Hepatocyte (in vitro differentiated cells): ENCODE measurements at regions not wholly inside any gene's neighbourhood (a gene's known extent, or its start where the extent isn't known, plus 50 kb on each side); places are given as distances from the start of the nearest gene placed in this dataset.

ENCODE experiments used
- DNase-seq: peaks from one replicate; pipeline ENCODE4 v3.0.0-alpha.2; 2016; ENCODE audit warnings: low spot score
- H2AFZ ChIP-seq: fragments of 200-600 bp; sonication (generic); 2 replicates; pipeline ENCODE4 v1.6.0; 2016; ENCODE audit warnings: antibody characterized with exemption, mild to moderate bottlenecking
- H3K27ac ChIP-seq: fragments of 200-600 bp; sonication (generic); 2 replicates; pipeline ENCODE4 v1.5.1; 2016; ENCODE audit warnings: mild to moderate bottlenecking
- H3K27me3 ChIP-seq: fragments of 200-600 bp; sonication (generic); 2 replicates; pipeline ENCODE4 v1.6.1; 2016
- H3K36me3 ChIP-seq: fragments of 200-600 bp; sonication (generic); replicated peaks from 2 replicates; pipeline ENCODE4 v1.5.1; 2016; ENCODE audit warnings: low read depth; ENCODE audit not compliant: insufficient read depth
- H3K4me1 ChIP-seq: fragments of 200-600 bp; sonication (generic); 2 replicates; pipeline ENCODE4 v1.5.1; 2016; ENCODE audit warnings: mild to moderate bottlenecking, moderate library complexity; ENCODE audit not compliant: insufficient read depth
- H3K4me2 ChIP-seq: fragments of 200-600 bp; sonication (generic); 2 replicates; pipeline ENCODE4 v1.6.0; 2016
- H3K4me3 ChIP-seq: fragments of 200-600 bp; sonication (generic); 2 replicates; pipeline ENCODE4 v1.5.1; 2016; ENCODE audit warnings: mild to moderate bottlenecking
- H3K79me2 ChIP-seq: fragments of 200-600 bp; sonication (generic); 2 replicates; pipeline ENCODE4 v1.6.0; 2017; ENCODE audit warnings: mild to moderate bottlenecking
- H3K9me2 ChIP-seq: fragments of 200-600 bp; sonication (generic); replicated peaks from 2 replicates; pipeline ENCODE4 v1.6.0; 2017; ENCODE audit warnings: mild to moderate bottlenecking; ENCODE audit not compliant: insufficient read depth
- H3K9me3 ChIP-seq: fragments of 200-600 bp; sonication (generic); 2 replicates; pipeline ENCODE4 v1.5.1; 2016; ENCODE audit warnings: low read depth, mild to moderate bottlenecking
- H4K20me1 ChIP-seq: fragments of 200-600 bp; sonication (generic); 2 replicates; pipeline ENCODE4 v1.6.0; 2016; ENCODE audit warnings: mild to moderate bottlenecking; ENCODE audit not compliant: insufficient read depth, poor library complexity, severe bottlenecking
- EZH2 ChIP-seq: fragments of 200-600 bp; sonication (generic); IDR thresholded peaks from 2 replicates; pipeline ENCODE4 v1.6.1; 2016; ENCODE audit warnings: antibody characterized with exemption, mild to moderate bottlenecking, borderline replicate concordance
- EZH2phosphoT487 ChIP-seq: fragments of 200-600 bp; sonication (generic); IDR thresholded peaks from one replicate; pipeline ENCODE4 v1.6.1; 2018; ENCODE audit warnings: antibody characterized with exemption, mild to moderate bottlenecking, low read depth, moderate library complexity; ENCODE audit not compliant: unreplicated experiment, severe bottlenecking
- WGBS: methylation state at CpG from one replicate; pipeline ENCODE4 v1.1.6; 2016; ENCODE audit warnings: low lambda C conversion rate; ENCODE audit errors: missing lambda C conversion rate; 5-methylcytosine and 5-hydroxymethylcytosine counted together
- TF ChIP-seq, protein P1 (sequence below): fragments of 200-600 bp; sonication (generic); IDR thresholded peaks from 2 replicates; pipeline ENCODE4 v1.5.1; 2016; ENCODE audit warnings: antibody characterized with exemption, mild to moderate bottlenecking; ENCODE audit not compliant: poor library complexity

- TF ChIP-seq, protein P1, sequence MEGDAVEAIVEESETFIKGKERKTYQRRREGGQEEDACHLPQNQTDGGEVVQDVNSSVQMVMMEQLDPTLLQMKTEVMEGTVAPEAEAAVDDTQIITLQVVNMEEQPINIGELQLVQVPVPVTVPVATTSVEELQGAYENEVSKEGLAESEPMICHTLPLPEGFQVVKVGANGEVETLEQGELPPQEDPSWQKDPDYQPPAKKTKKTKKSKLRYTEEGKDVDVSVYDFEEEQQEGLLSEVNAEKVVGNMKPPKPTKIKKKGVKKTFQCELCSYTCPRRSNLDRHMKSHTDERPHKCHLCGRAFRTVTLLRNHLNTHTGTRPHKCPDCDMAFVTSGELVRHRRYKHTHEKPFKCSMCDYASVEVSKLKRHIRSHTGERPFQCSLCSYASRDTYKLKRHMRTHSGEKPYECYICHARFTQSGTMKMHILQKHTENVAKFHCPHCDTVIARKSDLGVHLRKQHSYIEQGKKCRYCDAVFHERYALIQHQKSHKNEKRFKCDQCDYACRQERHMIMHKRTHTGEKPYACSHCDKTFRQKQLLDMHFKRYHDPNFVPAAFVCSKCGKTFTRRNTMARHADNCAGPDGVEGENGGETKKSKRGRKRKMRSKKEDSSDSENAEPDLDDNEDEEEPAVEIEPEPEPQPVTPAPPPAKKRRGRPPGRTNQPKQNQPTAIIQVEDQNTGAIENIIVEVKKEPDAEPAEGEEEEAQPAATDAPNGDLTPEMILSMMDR, result no peak
- TF ChIP-seq EZH2, result no peak
- TF ChIP-seq EZH2phosphoT487, result no peak
Measured at GRCh38 chr20:1773816-1774215, 116.2 kb upstream of the SIRPG start.

DNA sequence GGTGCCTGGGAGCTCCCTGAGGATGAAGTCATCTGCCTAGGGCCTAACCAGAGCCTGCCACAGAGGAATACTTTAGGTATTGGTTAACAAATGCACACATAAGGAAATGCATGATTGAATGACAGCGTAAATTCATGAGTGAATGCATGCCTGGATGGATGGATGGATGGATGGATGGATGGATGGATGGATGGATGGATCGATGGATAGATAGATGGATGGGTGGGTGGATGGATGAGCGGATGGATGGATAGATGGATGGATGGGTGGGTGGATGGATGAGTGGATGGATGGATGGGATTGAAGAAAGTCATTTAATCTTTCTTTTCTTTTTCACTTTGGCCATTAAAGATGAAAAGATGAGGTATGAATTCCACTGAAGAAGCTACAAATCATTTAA lies 111.9 kb upstream of the SIRPG start:
- no peak for TF ChIP-seq EZH2
- H3K27me3 ChIP-seq, result no peaks in the 10 kb centered on the region
- no peak overlapping the region for H3K4me2 ChIP-seq
- H3K9me2 ChIP-seq, result no peaks in the 10 kb centered on the region
- no peak overlapping the region for H3K27ac ChIP-seq
- H3K79me2 ChIP-seq, result no peaks in the 10 kb centered on the region
- H3K9me3 ChIP-seq, result no peaks in the 10 kb centered on the region
- H3K36me3 ChIP-seq, result no peaks in the 10 kb centered on the region
- DNase-seq, result no peak
- H3K4me1 ChIP-seq, result no peaks in the 10 kb centered on the region
- H4K20me1 ChIP-seq, result no peaks in the 10 kb centered on the region
- WGBS, result 95% methylated on average over 3 of the region's 3 CpGs
- no peak overlapping the region for H2AFZ ChIP-seq
- no peak overlapping the region for H3K4me3 ChIP-seq

More at GRCh38 chr20:1773816-1774215, 116.2 kb upstream of the SIRPG start:
- H4K20me1 ChIP-seq, result no peaks in the 10 kb centered on the region
- H3K27ac ChIP-seq, result no peak overlapping the region
- no peaks in the 10 kb centered on the region for H3K36me3 ChIP-seq
- no peaks in the 10 kb centered on the region for H3K27me3 ChIP-seq
- 92% methylated on average over 2 of the region's 2 CpGs for WGBS
- no peaks in the 10 kb centered on the region for H3K9me2 ChIP-seq
- H3K4me1 ChIP-seq, result peaks cover 8% of the 10 kb centered on the region
- no peak for DNase-seq
- H3K79me2 ChIP-seq, result peaks cover 9% of the 10 kb centered on the region
- no peaks in the 10 kb centered on the region for H3K9me3 ChIP-seq
- H3K4me3 ChIP-seq, result no peak overlapping the region
- H2AFZ ChIP-seq, result no peak overlapping the region
- no peak overlapping the region for H3K4me2 ChIP-seq

DNA sequence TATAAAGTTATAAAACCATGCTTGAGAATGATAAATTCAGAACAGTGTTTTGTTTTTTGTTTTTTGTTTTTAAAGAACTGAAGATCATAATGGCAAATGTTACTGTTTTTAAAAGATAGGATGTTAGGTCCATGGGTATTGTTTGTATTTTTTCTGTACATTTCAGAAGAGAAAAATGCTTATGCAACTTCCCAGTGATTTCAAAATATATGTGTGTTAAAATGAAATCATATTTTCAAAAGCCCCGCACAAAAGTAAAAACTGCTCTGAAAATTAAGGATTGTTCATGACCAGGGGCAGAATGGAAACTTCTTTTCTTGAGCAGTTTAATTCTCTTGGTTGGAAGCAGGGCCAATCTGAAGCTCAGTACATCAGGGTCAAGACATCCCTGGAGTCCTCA lies 109.2 kb upstream of the SIRPG start:
- WGBS, result 89% methylated on average over 1 of the region's 1 CpG
- H4K20me1 ChIP-seq, result no peaks in the 10 kb centered on the region
- no peak overlapping the region for H2AFZ ChIP-seq
- no peaks in the 10 kb centered on the region for H3K9me3 ChIP-seq
- no peak overlapping the region for H3K27ac ChIP-seq
- H3K4me1 ChIP-seq, result no peaks in the 10 kb centered on the region
- no peaks in the 10 kb centered on the region for H3K27me3 ChIP-seq
- H3K4me3 ChIP-seq, result no peak overlapping the region
- TF ChIP-seq EZH2, result no peak
- no peak for TF ChIP-seq EZH2phosphoT487
- TF ChIP-seq, protein P1, result no peak
- H3K4me2 ChIP-seq, result no peak overlapping the region
- H3K9me2 ChIP-seq, result no peaks in the 10 kb centered on the region
- DNase-seq, result no peak
- no peaks in the 10 kb centered on the region for H3K79me2 ChIP-seq
- no peaks in the 10 kb centered on the region for H3K36me3 ChIP-seq

DNA sequence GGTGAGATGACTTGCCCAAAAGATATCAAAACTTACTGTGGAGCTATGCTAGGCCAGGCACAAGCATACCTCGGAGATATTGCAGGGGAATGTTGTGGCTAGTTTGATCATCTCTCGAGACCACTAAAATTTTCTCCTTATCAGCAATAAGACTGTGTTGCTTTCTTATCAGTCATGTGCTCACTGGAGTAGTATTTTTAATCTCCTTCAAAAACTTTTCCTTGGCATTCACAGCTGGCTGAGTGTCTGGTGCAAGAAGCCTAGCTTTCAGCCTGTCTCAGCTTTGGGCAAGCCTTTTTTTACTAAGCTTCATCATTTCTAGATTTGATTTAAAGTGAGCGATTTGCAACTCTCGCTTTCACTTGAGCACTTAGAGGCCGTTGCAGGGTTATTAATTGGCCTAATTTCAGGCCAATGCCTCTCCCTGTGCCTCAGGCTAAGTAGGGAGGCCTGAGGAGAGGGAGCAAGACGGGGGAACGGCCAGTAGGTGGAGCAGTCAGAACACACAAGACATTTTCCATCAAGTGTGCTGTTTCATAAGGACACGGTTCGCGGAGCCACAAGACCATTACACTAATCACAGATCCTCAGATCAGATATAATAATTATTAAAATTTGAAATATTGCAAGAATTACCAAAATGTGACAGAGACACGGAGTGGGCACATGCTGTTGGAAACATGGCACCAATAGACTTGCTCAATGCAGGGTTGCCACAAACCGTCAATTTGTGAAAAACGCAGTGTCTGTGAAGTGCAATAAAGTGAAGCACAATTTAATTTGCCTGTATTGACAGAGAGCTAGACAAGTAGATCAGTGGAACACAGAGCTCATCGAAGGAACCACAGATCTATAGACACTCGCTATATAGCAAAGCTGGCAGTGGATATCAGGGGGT lies 106.8 kb upstream of the SIRPG start:
- H3K27ac ChIP-seq, result no peak overlapping the region
- H3K4me3 ChIP-seq, result no peak overlapping the region
- DNase-seq, result peak; percentile 84
- H3K4me1 ChIP-seq, result no peaks in the 10 kb centered on the region
- H3K27me3 ChIP-seq, result no peaks in the 10 kb centered on the region
- no peaks in the 10 kb centered on the region for H3K9me3 ChIP-seq
- H4K20me1 ChIP-seq, result no peaks in the 10 kb centered on the region
- H3K9me2 ChIP-seq, result no peaks in the 10 kb centered on the region
- H3K4me2 ChIP-seq, result no peak overlapping the region
- no peak overlapping the region for H2AFZ ChIP-seq
- TF ChIP-seq, protein P1, result peak; percentile 78
- TF ChIP-seq EZH2phosphoT487 (no peak), EZH2 (no peak)
- H3K36me3 ChIP-seq, result no peaks in the 10 kb centered on the region
- 29% methylated on average over 15 of the region's 15 CpGs for WGBS
- H3K79me2 ChIP-seq, result no peaks in the 10 kb centered on the region
